ENCODE measurements at regions not wholly inside any gene's neighbourhood (a gene's known extent, or its start where the extent isn't known, plus 50 kb on each side); places are given as distances from the start of the nearest gene placed in this dataset.
"Not testable (repeated sequence)": the region's sequence is repeated elsewhere in the genome, so short reads cannot be mapped to it uniquely, and the experiment has no call there.

DNA sequence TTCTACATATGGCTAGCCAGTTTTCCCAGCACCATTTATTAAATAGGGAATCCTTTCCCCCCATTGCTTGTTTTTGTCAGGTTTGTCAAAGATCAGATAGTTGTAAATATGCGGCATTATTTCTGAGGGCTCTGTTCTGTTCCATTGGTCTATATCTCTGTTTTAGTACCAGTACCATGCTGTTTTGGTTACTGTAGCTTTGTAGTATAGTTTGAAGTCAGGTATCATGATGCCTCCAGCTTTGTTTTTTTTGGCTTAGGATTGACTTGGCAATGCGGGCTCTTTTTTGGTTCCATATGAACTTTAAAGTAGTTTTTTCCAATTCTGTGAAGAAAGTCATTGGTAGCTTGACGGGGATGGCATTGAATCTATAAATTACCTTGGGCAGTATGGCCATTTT is 60.0 kb upstream of the GPC3 start:
- 56 to 89% methylated on average over 1 to 2 of the region's 3 CpGs for WGBS, 2 donors
- intact Hi-C loops (cut with DNase I); H3K36me3 ChIP-seq; H3K9me3 ChIP-seq; H3K4me3 ChIP-seq; H3K27me3 ChIP-seq; H3K4me1 ChIP-seq; DNase-seq; H3K27ac ChIP-seq: not testable (repeated sequence)

DNA sequence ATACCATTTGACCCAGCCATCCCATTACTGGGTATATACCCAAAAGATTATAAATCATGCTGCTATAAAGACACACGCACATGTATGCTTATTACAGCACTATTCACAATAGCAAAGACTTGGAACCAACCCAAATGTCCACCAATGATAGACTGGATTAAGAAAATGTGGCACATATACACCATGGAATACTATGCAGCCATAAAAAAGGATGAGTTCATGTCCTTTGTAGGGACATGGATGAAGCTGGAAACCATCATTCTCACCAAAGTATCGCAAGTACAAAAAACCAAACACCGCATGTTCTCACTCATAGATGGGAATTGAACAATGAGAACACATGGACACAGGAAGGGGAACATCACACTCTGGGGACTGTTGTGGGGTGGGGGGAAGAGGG is 81.7 kb upstream of the GPC3 start:
- H3K27me3 ChIP-seq; H3K27ac ChIP-seq; H3K4me1 ChIP-seq; H3K9me3 ChIP-seq; intact Hi-C loops (cut with DNase I); H3K4me3 ChIP-seq; DNase-seq; H3K36me3 ChIP-seq: not testable (repeated sequence)
- 64 to 85% methylated on average over 2 to 3 of the region's 3 CpGs for WGBS, 2 donors

DNA sequence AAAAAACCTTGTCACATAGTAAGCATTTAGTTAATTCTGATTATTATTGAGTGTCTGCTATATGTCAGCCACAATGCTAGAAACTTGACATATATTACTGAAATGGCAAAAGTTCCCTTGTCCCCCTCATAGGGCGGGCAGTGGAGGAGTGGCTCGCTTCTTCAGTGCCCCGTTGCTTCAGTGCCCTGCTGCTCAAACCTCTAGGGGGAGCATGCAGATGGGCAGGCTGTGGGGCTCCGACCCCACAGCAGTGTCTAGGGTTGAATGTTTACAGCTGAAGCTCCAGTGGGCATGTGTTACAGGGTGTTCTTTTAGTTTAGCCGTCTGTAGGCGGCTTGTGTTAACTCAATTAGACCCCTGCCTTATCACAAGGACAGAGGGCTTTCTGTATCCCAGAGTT is 86.5 kb upstream of the GPC3 start:
- H3K9me3 ChIP-seq; H3K4me1 ChIP-seq; intact Hi-C loops (cut with DNase I); H3K27ac ChIP-seq; H3K36me3 ChIP-seq; DNase-seq; H3K4me3 ChIP-seq; H3K27me3 ChIP-seq: not testable (repeated sequence)
- WGBS, 2 donors: 71% methylated on average over 6 of the region's 6 CpGs; no CpG with 5 or more reads in 1 of the 2 donors

DNA sequence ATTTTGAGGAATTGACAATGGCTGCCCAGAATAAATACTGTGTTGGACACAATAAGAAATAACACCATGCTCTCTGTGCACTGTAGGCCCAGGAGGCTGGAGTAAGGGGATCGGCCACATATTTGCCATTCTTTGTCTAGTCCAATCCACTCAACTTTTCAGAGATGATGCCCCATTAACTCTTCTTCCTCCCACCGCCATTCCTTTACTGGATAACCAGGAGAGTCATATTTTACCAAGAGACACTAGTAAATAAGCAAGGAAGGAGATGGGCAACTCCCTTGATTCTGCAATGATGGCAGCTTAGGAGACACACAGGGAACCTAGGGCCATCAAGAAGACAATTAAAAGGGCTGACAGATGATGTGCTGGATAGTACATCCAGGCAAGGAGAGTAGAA is 87.9 kb upstream of the GPC3 start:
- intact Hi-C loops (cut with DNase I): no loop called here
- H3K36me3 ChIP-seq: no peaks in the 10 kb centered on the region
- H3K4me1 ChIP-seq: no peaks in the 10 kb centered on the region
- 58 to 82% methylated on average over 2 of the region's 2 CpGs for WGBS, 2 donors
- DNase-seq: no peak
- H3K4me3 ChIP-seq: no peak overlapping the region
- H3K27ac ChIP-seq: no peak overlapping the region
- no peaks in the 10 kb centered on the region for H3K9me3 ChIP-seq
- H3K27me3 ChIP-seq: no peaks in the 10 kb centered on the region
- no peak for TF ChIP-seq POLR2A (IDR thresholded peaks at IDR 0.05)
- TF ChIP-seq, protein P1, sequence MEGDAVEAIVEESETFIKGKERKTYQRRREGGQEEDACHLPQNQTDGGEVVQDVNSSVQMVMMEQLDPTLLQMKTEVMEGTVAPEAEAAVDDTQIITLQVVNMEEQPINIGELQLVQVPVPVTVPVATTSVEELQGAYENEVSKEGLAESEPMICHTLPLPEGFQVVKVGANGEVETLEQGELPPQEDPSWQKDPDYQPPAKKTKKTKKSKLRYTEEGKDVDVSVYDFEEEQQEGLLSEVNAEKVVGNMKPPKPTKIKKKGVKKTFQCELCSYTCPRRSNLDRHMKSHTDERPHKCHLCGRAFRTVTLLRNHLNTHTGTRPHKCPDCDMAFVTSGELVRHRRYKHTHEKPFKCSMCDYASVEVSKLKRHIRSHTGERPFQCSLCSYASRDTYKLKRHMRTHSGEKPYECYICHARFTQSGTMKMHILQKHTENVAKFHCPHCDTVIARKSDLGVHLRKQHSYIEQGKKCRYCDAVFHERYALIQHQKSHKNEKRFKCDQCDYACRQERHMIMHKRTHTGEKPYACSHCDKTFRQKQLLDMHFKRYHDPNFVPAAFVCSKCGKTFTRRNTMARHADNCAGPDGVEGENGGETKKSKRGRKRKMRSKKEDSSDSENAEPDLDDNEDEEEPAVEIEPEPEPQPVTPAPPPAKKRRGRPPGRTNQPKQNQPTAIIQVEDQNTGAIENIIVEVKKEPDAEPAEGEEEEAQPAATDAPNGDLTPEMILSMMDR (IDR thresholded peaks at IDR 0.05): no peak

DNA sequence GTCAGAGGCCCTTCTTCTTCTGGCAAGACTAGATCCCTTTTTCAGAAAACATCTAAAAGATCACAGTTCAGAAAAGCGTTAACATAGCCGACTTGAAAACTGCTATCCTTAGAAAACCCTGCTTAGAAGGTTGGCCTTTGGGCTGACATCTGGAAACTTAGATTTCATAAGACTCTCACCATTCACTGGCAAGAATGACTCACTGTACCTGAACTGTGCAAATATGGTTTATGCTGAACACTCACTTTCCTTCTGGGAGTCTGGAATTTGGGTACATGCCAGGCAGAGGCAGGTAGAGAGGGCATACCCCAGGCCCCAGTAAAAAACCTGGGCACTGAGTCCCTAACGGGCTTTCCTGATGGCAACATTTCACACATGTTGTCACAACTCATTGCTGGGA is 88.8 kb upstream of the GPC3 start:
- H3K4me1 ChIP-seq: no peaks in the 10 kb centered on the region
- no peaks in the 10 kb centered on the region for H3K9me3 ChIP-seq
- 50 to 53% methylated on average over 2 of the region's 3 CpGs for WGBS, 2 donors
- TF ChIP-seq POLR2A (IDR thresholded peaks at IDR 0.05): no peak
- TF ChIP-seq, protein P1 (IDR thresholded peaks at IDR 0.05): no peak
- H3K27me3 ChIP-seq: no peaks in the 10 kb centered on the region
- H3K27ac ChIP-seq: no peak overlapping the region
- DNase-seq: no peak
- no peaks in the 10 kb centered on the region for H3K36me3 ChIP-seq
- no peak overlapping the region for H3K4me3 ChIP-seq
- intact Hi-C loops (cut with DNase I): no loop called here

DNA sequence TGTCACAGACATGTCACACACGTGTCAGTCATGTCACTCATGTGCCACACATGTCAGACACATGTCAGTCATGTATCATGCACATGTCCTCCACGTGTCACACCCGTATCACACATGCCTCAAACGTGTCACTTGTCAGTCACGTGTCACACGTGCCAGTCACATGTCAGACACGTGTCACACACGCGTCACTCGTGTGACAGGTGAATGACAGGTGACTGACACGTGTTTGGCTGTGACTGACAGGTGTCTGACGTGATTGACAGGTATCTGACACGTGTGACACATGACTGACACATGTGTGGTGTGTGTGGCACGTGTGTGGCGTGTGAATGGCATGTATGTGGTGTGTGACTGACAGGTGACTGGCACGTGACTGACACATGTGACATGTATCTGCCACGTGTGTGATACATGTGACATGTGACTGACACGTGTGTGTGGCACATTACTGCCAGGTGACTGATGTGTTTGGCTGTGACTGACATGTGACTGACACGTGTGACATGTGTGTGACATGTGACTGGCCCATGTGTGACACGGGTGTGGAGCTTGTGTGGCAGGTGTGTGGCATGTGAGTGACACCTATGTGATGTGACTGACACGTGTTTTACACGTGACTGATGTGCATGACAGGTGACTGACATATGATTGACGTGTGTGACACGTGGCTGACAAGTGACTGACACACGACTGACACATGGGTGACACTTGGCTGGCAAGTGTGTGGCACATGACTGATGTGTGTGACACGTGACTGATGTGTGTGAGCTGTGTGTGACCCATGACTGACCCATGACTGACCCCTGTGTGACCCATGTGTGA is 90.7 kb upstream of the GPC3 start:
- no peak overlapping the region for H3K4me3 ChIP-seq
- no peak overlapping the region for H3K27ac ChIP-seq
- WGBS, 2 donors: 77 to 80% methylated on average over 13 to 16 of the region's 26 CpGs
- H3K36me3 ChIP-seq: no peaks in the 10 kb centered on the region
- intact Hi-C loops (cut with DNase I): no loop called here
- TF ChIP-seq POLR2A (IDR thresholded peaks at IDR 0.05): no peak
- TF ChIP-seq, protein P1 (IDR thresholded peaks at IDR 0.05): no peak
- no peak for DNase-seq
- H3K9me3 ChIP-seq: no peaks in the 10 kb centered on the region
- no peaks in the 10 kb centered on the region for H3K27me3 ChIP-seq
- no peaks in the 10 kb centered on the region for H3K4me1 ChIP-seq

DNA sequence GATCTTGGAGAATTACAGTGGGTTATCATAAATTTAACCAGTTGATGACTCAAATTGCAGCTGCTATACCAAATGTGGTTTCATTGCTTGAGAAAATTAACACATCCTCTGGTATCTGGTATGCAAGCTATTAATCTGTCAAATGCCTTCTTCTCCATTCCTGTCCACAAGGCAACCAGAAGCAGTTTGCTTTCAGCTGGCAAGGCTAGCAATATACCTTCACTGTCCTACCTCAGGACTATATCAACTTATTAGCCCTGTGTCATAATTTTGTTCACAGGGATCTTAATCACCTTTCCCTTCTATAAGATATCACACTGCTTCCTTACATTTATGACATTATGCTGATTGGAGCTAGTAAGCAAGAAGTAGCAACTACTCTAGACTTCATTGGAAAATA is 110.0 kb upstream of the GPC3 start:
- no peak overlapping the region for H3K27ac ChIP-seq
- H3K9me3 ChIP-seq: no peaks in the 10 kb centered on the region
- no peaks in the 10 kb centered on the region for H3K27me3 ChIP-seq
- H3K4me3 ChIP-seq: no peak overlapping the region
- H3K36me3 ChIP-seq: no peaks in the 10 kb centered on the region
- intact Hi-C loops (cut with DNase I): no loop called here
- no peak for DNase-seq
- H3K4me1 ChIP-seq: no peaks in the 10 kb centered on the region
- TF ChIP-seq, protein P1 (IDR thresholded peaks at IDR 0.05): no peak
- no peak for TF ChIP-seq POLR2A (IDR thresholded peaks at IDR 0.05)
